ENCODE measurements at regions not wholly inside any gene's neighbourhood (a gene's known extent, or its start where the extent isn't known, plus 50 kb on each side); places are given as distances from the start of the nearest gene placed in this dataset.
"Not testable (repeated sequence)": the region's sequence is repeated elsewhere in the genome, so short reads cannot be mapped to it uniquely, and the experiment has no call there.

GRCh38 chr21:17201741-17202260, 311.0 kb upstream of the CXADR start:
- no peak for DNase-seq

- no peak for DNase-seq
Measured at GRCh38 chr21:17214801-17215200, 298.0 kb upstream of the CXADR start.

- not testable (repeated sequence) for DNase-seq
Measured at GRCh38 chr21:17219050-17219449, 293.8 kb upstream of the CXADR start.

GRCh38 chr21:17231124-17231523, 281.7 kb upstream of the CXADR start:
- DNase-seq: no peak

GRCh38 chr21:17231771-17232170, 281.1 kb upstream of the CXADR start:
- no peak for DNase-seq

GRCh38 chr21:17238468-17238867, 274.4 kb upstream of the CXADR start:
- DNase-seq: no peak

- DNase-seq: no peak
Measured at GRCh38 chr21:17250778-17251241, 262.0 kb upstream of the CXADR start.

- no peak for DNase-seq
Measured at GRCh38 chr21:17257784-17258183, 255.1 kb upstream of the CXADR start.

GRCh38 chr21:17264182-17264581, 248.7 kb upstream of the CXADR start:
- no peak for DNase-seq

- DNase-seq: no peak
Measured at GRCh38 chr21:17269760-17270159, 243.1 kb upstream of the CXADR start.

- peak in 1 of 5 experiments; percentile 3 for DNase-seq
Measured at GRCh38 chr21:17270229-17270628, 242.6 kb upstream of the CXADR start.

GRCh38 chr21:17279663-17280062, 233.2 kb upstream of the CXADR start:
- DNase-seq: no peak

GRCh38 chr21:17293016-17293562, 219.8 kb upstream of the CXADR start:
- not testable (repeated sequence) for DNase-seq

GRCh38 chr21:17295997-17296396, 216.8 kb upstream of the CXADR start:
- DNase-seq: no peak

- not testable (repeated sequence) for DNase-seq
Measured at GRCh38 chr21:17299576-17299975, 213.3 kb upstream of the CXADR start.

GRCh38 chr21:17327715-17328114, 185.1 kb upstream of the CXADR start:
- DNase-seq: not testable (repeated sequence)

- DNase-seq: no peak
Measured at GRCh38 chr21:17334484-17334883, 178.4 kb upstream of the CXADR start.

GRCh38 chr21:17340081-17340480, 172.8 kb upstream of the CXADR start:
- DNase-seq: no peak

GRCh38 chr21:17343055-17343454, 169.8 kb upstream of the CXADR start:
- DNase-seq: peak in 1 of 5 experiments; percentile 6

GRCh38 chr21:17348357-17348756, 164.5 kb upstream of the CXADR start:
- no peak for DNase-seq

GRCh38 chr21:17348849-17349248, 164.0 kb upstream of the CXADR start:
- DNase-seq: no peak

- no peak for DNase-seq
Measured at GRCh38 chr21:17351766-17352165, 161.1 kb upstream of the CXADR start.

GRCh38 chr21:17352996-17353655, 159.7 kb upstream of the CXADR start:
- no peak for DNase-seq

- DNase-seq: no peak
Measured at GRCh38 chr21:17359781-17360180, 153.1 kb upstream of the CXADR start.

Measured in T-helper 2 cell (primary cell).